Stimulated activated CD4-positive, alpha-beta T cell treated with anti-CD3 and anti-CD28 coated beads, Interleukin-4, amount 100 ng/mL, for 24 hours (primary cell): ENCODE measurements at regions not wholly inside any gene's neighbourhood (a gene's known extent, or its start where the extent isn't known, plus 50 kb on each side); places are given as distances from the start of the nearest gene placed in this dataset.
"Not testable (repeated sequence)": the region's sequence is repeated elsewhere in the genome, so short reads cannot be mapped to it uniquely, and the experiment has no call there.

ENCODE experiments used
- DNase-seq: peaks from one replicate; pipeline ENCODE4 v3.0.0-alpha.2; 2020

DNA sequence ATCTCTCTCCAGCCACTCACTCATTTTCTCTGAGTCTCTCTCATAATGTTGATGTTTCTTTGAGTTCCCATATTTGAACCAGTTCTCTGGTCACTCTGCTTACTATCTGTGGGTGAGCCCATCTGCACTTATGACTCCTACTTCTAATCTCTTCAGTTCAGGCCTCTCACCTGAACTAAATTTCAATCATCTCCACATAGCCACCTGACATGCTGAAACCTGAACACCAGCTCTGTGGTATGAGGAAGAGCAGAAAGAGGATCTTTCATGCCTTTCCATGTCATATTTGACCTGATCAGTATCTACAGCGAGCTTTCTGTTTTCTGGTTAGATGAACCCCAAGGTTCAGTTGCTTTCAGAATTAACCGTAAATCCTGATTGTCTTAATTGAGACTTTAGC is 122.2 kb upstream of the ESX1 start:
- DNase-seq: no peak

DNA sequence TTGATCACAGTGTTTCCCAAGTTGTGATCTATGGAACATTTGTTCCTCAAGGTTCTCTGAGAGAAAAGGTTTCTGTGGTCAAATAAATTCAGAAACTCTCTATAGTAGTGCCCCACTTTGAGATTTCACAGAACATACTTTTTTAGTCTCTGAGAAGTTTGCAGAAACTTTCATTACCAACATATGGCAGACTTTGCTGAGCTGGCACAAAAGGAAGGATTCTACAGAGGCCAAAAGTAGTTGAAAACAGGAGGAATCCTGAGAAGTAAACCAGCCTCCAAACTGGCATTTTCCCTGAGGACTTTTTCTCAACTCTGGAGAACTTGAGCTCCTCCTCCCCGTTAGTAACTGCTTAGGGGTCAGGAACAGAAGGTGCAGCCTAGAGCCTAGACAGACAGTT is 117.8 kb upstream of the ESX1 start:
- no peak for DNase-seq

DNA sequence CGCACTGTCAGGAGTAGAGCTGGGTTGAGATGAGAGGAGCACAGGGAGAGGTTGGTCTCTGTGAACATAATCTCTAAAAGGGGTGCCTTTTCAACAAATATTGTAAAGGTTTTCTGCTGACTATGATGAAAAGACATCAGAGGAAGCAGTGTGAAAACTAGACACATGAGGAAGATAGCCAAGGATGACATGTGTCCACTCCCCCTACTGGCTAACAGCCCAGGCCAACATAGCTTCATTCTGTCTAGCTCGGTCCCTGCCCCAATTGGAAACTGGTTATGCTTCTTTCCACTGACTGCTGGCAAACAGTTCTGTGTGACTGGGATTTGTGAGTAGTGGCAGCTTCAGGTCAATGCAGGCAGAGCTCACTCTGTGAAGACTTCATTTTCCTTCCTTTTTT is 115.4 kb upstream of the ESX1 start:
- no peak for DNase-seq

DNA sequence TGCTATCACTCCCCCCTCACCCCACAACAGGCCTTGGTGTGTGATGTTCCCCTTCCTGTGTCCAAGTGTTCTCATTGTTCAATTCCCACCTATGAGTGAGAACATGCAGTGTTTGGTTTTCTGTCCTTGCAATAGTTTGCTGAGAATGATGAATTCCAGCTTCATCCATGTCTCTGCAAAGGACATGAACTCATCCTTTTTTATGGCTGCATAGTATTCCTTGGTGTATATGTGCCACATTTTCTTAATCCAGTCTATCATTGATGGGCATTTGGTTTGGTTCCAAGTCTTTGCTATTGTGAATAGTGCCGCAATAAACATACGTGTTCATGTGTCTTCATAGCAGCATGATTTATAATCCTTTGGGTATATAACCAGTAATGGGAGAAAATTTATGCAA is 106.0 kb upstream of the ESX1 start:
- DNase-seq: not testable (repeated sequence)

GRCh38 chrX:104359124-104359523 is 104.4 kb upstream of the ESX1 start:
- no peak for DNase-seq

GRCh38 chrX:104351173-104351769 is 96.5 kb upstream of the ESX1 start:
- no peak for DNase-seq

DNA sequence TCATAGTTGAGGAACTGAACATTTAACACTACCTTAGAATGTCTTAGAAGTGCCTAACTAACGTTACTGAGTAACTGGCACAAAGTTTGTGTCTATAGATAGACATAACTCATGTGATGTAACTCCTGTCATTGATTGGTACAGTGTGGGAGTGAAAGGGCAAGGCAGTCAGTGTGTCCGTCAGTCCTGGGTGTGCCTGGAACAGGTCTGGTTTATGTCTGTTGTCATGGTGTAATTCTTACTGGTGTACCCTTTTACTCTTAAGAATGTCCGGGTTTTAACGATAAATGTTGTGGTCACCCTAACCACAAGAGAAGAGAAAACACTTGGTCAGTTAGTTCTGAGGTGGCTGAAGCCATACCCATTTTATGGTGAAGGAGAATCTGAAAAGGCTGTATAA is 93.1 kb upstream of the ESX1 start:
- no peak for DNase-seq

GRCh38 chrX:104343428-104344129 is 88.8 kb upstream of the ESX1 start:
- DNase-seq: peak; percentile 14

DNA sequence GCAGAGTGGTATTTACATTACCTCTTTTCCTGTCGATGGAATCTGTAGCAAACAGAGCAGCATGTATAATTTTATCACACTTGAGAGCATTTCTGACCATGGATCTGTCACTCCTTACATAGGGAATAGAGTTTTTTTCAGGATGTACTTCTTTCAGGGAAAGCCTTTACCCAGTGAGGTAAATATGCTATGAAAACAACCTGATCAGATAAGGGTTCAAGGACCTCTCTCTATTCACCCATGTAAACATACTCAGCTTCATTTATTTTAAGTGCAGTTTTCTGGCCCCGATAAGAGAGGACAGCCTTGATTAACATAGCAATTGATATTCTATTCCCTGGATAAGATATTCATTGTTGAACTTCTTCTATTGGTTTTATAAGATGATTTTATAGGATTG is 87.3 kb upstream of the ESX1 start:
- DNase-seq: no peak

- DNase-seq: no peak
These were observed 81.0 kb upstream of the ESX1 start for GRCh38 chrX:104335756-104336155.

DNA sequence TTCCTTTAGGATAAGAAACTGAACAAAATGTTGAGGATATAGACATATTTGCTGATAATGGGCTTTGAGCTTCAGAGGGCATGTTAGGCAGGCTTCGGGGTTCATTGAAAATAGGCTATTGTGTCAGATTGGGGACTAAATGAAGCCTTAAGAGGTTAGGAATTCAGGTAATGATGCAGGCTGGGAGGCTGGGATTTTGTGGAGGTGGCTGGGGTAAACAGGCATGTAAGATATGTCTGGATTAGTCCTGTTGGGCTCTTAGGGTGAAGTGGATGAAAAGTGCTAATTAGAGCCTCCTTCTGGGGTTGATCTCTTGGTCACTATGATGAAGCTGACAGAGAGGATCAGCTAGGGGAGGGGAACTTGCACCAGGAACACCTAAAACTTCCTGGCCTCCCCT is 80.2 kb upstream of the ESX1 start:
- DNase-seq: no peak

- DNase-seq: no peak
These were observed 76.2 kb upstream of the ESX1 start for GRCh38 chrX:104330966-104331365.

- no peak for DNase-seq
These were observed 75.0 kb upstream of the ESX1 start for GRCh38 chrX:104329731-104330130.

GRCh38 chrX:104325213-104325585 is 70.5 kb upstream of the ESX1 start:
- DNase-seq: no peak

- no peak for DNase-seq
These were observed 69.9 kb upstream of the ESX1 start for GRCh38 chrX:104324461-104325212.

- DNase-seq: no peak
These were observed 64.6 kb upstream of the ESX1 start for GRCh38 chrX:104319346-104319745.

DNA sequence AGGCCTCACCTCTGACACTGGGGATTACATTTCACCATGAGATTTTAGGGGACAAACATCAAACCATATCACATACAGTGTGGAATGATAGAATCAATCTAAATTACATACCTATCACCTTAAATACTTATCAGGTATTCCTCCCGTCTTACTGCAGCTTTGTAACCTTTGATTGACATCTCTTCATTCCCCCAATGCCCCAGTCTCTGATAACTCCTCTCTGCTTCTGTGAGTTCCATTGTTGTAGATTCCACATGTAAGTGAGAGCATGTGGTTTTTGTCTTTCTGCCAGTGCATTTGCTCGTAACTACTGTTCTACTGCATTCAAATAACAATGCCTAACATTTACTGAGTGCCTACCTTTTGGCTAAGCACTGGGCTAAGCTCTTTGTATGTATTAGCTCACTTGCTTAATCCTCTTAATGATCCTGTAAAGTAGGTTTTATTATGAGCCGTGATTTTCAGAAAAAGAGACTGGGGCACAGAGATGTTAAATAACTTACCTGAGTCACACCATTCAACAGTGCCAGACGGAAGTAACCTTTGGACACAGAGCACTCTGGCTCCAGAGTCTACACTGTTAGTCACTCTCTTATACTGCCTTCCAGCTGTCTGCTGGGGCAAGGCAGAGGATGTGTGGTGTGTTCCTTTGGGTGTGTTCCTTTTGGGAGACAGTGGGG is 63.7 kb upstream of the ESX1 start:
- DNase-seq: no peak

GRCh38 chrX:104316739-104317138 is 62.0 kb upstream of the ESX1 start:
- DNase-seq: no peak

- no peak for DNase-seq
These were observed 60.8 kb upstream of the ESX1 start for GRCh38 chrX:104315555-104315954.

GRCh38 chrX:104310657-104311254 is 56.0 kb upstream of the ESX1 start:
- no peak for DNase-seq

- DNase-seq: no peak
These were observed 55.4 kb upstream of the ESX1 start for GRCh38 chrX:104310090-104310489.

DNA sequence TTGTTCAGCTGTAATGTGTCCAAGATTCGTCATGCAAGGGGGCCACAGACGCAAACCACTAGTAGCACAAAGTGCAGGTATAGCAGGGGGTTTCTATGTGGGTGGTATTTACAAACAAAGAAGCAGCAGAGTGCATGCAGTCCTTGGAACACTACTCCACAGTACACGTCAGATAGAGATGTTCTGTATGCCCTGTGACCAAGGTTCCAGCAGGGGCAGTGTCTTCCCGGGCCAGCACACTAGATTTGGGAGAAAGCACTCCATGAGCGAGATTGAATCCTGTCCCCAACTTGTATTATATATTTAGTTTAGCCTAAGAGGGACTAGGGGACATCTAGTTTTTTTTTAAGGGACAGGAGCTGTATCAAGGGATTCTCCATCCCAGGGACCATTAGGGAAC is 54.4 kb upstream of the ESX1 start:
- no peak for DNase-seq

GRCh38 chrX:104307341-104307740 is 52.6 kb upstream of the ESX1 start:
- DNase-seq: no peak
